ENCODE measurements at regions not wholly inside any gene's neighbourhood (a gene's known extent, or its start where the extent isn't known, plus 50 kb on each side); places are given as distances from the start of the nearest gene placed in this dataset.

DNA sequence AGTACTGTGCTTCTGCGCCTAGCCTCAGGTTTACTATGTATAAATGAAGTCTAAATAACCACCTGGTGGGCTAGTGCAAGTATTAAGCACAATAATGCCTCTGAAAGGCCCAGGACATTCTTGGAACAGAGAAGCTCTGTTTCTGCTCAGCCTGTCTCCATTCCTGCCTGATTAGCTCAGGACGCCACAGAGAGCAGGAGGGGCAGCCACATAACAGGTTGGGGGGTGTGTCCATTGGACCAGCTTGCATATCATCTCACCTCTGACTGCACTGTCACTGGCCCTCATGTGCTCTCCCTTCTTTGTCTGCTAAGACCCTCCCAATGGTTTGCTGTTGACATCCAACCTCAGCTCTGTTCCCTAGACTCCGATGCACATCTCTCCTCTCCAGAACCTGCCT, 52.8 kb upstream of the IKZF1 start:
- Histone ChIP-seq H3K4me2 (no peak overlapping the region), H3K4me3 (ENCODE audit: low read depth in 2 of 2, low read length in 1 of 2) (no peak overlapping the region), H3F3A (replicated peaks; ENCODE audit: insufficient read depth) (no peaks in the 10 kb centered on the region), H3K27me3 (ENCODE audit: insufficient read depth) (no peaks in the 10 kb centered on the region), H4K20me1 (ENCODE audit: insufficient read depth) (no peaks in the 10 kb centered on the region), H2AFZ (ENCODE audit: low read depth) (no peak overlapping the region), H3K9me3 (peaks cover 6% of the 10 kb centered on the region), H3K27ac (ENCODE audit: low read depth in 2 of 2, low read length in 1 of 2) (no peak overlapping the region), H3K9me2 (no peaks in the 10 kb centered on the region; the same call in 1 of the 2 replicates), H3K4me1 (ENCODE audit: control insufficient read depth in 1 of 2, insufficient read depth in 2 of 2, low read depth in 1 of 2, low read length in 1 of 2) (no peaks in the 10 kb centered on the region), H3K79me2 (ENCODE audit: insufficient read depth) (no peaks in the 10 kb centered on the region), H3K36me3 (replicated peaks in 1 of 2; ENCODE audit: control insufficient read depth in 1 of 2, insufficient read depth in 2 of 2, low read length in 1 of 2) (no peaks in the 10 kb centered on the region), H3K9ac (no peak overlapping the region)
- DNase-seq = no peak
- 26% methylated on average over 3 of the region's 3 CpGs for WGBS (ENCODE audit: low lambda C conversion rate)
- POLR2A ChIA-PET = no interaction called here
- TF ChIP-seq, protein P1, sequence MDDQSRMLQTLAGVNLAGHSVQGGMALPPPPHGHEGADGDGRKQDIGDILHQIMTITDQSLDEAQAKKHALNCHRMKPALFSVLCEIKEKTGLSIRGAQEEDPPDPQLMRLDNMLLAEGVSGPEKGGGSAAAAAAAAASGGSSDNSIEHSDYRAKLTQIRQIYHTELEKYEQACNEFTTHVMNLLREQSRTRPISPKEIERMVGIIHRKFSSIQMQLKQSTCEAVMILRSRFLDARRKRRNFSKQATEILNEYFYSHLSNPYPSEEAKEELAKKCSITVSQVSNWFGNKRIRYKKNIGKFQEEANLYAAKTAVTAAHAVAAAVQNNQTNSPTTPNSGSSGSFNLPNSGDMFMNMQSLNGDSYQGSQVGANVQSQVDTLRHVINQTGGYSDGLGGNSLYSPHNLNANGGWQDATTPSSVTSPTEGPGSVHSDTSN (IDR thresholded peaks at IDR 0.05) = no peak
- TF ChIP-seq CHD2 (IDR thresholded peaks at IDR 0.05; ENCODE audit: low read length, partially characterized antibody) (no peak), TAF1 (IDR thresholded peaks at IDR 0.05; ENCODE audit: borderline replicate concordance, low read depth, low read length) (no peak), TCF12 (IDR thresholded peaks at IDR 0.05) (no peak), MXI1 (IDR thresholded peaks at IDR 0.05; ENCODE audit: low read depth, low read length) (no peak), RCOR1 (IDR thresholded peaks at IDR 0.05; ENCODE audit: low read length) (no peak), ELF1 (IDR thresholded peaks at IDR 0.05) (no peak), RAD21 (IDR thresholded peaks at IDR 0.05; ENCODE audit: low read length) (no peak), EZH2phosphoT487 (IDR thresholded peaks at IDR 0.05; ENCODE audit: borderline replicate concordance, low read depth) (no peak), GATA2 (CRISPR knock-in tag; IDR thresholded peaks at IDR 0.05) (no peak), FOSL2 (IDR thresholded peaks at IDR 0.05; ENCODE audit: borderline replicate concordance, low read depth) (no peak), FOXJ3 (CRISPR knock-in tag; IDR thresholded peaks at IDR 0.05) (no peak), JUND (IDR thresholded peaks at IDR 0.05) (no peak), POLR2AphosphoS5 (IDR thresholded peaks at IDR 0.05; ENCODE audit: low read depth, low read length) (no peak)
- TF ChIP-seq, protein P2, sequence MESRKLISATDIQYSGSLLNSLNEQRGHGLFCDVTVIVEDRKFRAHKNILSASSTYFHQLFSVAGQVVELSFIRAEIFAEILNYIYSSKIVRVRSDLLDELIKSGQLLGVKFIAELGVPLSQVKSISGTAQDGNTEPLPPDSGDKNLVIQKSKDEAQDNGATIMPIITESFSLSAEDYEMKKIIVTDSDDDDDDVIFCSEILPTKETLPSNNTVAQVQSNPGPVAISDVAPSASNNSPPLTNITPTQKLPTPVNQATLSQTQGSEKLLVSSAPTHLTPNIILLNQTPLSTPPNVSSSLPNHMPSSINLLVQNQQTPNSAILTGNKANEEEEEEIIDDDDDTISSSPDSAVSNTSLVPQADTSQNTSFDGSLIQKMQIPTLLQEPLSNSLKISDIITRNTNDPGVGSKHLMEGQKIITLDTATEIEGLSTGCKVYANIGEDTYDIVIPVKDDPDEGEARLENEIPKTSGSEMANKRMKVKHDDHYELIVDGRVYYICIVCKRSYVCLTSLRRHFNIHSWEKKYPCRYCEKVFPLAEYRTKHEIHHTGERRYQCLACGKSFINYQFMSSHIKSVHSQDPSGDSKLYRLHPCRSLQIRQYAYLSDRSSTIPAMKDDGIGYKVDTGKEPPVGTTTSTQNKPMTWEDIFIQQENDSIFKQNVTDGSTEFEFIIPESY (IDR thresholded peaks at IDR 0.05; ENCODE audit: borderline replicate concordance, low read depth) = no peak
- TF ChIP-seq, protein P3, sequence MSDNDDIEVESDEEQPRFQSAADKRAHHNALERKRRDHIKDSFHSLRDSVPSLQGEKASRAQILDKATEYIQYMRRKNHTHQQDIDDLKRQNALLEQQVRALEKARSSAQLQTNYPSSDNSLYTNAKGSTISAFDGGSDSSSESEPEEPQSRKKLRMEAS (IDR thresholded peaks at IDR 0.05; ENCODE audit: low read depth) = no peak
- TF ChIP-seq, protein P4, sequence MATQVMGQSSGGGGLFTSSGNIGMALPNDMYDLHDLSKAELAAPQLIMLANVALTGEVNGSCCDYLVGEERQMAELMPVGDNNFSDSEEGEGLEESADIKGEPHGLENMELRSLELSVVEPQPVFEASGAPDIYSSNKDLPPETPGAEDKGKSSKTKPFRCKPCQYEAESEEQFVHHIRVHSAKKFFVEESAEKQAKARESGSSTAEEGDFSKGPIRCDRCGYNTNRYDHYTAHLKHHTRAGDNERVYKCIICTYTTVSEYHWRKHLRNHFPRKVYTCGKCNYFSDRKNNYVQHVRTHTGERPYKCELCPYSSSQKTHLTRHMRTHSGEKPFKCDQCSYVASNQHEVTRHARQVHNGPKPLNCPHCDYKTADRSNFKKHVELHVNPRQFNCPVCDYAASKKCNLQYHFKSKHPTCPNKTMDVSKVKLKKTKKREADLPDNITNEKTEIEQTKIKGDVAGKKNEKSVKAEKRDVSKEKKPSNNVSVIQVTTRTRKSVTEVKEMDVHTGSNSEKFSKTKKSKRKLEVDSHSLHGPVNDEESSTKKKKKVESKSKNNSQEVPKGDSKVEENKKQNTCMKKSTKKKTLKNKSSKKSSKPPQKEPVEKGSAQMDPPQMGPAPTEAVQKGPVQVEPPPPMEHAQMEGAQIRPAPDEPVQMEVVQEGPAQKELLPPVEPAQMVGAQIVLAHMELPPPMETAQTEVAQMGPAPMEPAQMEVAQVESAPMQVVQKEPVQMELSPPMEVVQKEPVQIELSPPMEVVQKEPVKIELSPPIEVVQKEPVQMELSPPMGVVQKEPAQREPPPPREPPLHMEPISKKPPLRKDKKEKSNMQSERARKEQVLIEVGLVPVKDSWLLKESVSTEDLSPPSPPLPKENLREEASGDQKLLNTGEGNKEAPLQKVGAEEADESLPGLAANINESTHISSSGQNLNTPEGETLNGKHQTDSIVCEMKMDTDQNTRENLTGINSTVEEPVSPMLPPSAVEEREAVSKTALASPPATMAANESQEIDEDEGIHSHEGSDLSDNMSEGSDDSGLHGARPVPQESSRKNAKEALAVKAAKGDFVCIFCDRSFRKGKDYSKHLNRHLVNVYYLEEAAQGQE (IDR thresholded peaks at IDR 0.05; ENCODE audit: low read depth, low read length) = no peak
- TF ChIP-seq, protein P5, sequence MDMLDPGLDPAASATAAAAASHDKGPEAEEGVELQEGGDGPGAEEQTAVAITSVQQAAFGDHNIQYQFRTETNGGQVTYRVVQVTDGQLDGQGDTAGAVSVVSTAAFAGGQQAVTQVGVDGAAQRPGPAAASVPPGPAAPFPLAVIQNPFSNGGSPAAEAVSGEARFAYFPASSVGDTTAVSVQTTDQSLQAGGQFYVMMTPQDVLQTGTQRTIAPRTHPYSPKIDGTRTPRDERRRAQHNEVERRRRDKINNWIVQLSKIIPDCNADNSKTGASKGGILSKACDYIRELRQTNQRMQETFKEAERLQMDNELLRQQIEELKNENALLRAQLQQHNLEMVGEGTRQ (IDR thresholded peaks at IDR 0.05; ENCODE audit: borderline replicate concordance, low read depth, low read length) = no peak
- CTCF ChIA-PET = interaction anchor here (1.0 to 1.5 kb wide), 3 partner anchors 47 to 427 kb away, joined by 3 to 8 read pairs (median 4); no protein-coding TSS in a partner anchor
